Body of pancreas (tissue), 4 donors: ENCODE measurements at regions not wholly inside any gene's neighbourhood (a gene's known extent, or its start where the extent isn't known, plus 50 kb on each side); places are given as distances from the start of the nearest gene placed in this dataset.

Experiments
- CTCF ChIP-seq, 7 experiments: fragments of 450-650 bp in 4 of 7; fragments of 200-600 bp in 3 of 7; sonication (generic) in 3 of 7; IDR thresholded peaks; one replicate each; pipeline ENCODE4 v1.5.1; 2016 to 2019; ENCODE audit warnings: antibody characterized with exemption in 7 of 7
- POLR2A ChIP-seq, 3 donors: fragments of 450-650 bp; IDR thresholded peaks; one replicate each; pipeline ENCODE4 v1.6.1; 2016; ENCODE audit warnings: antibody characterized with exemption in 3 of 3, mild to moderate bottlenecking in 2 of 3

- no peak for TF ChIP-seq POLR2A (IDR thresholded peaks at IDR 0.05)
- no peak for TF ChIP-seq CTCF (IDR thresholded peaks at IDR 0.05)
These were observed 89.6 kb upstream of the PCDH8 start for GRCh38 chr13:52938065-52938464.
